Thyroid gland (tissue), 4 donors: ENCODE measurements at regions not wholly inside any gene's neighbourhood (a gene's known extent, or its start where the extent isn't known, plus 50 kb on each side); places are given as distances from the start of the nearest gene placed in this dataset.

Experiments used
- CTCF ChIP-seq, 6 experiments: fragments of 200-600 bp in 3 of 6; fragments of 450-650 bp in 3 of 6; sonication (generic) in 3 of 6; IDR thresholded peaks; one replicate each; pipeline ENCODE4 v1.5.1; 2016 to 2019; ENCODE audit warnings: antibody characterized with exemption in 6 of 6, mild to moderate bottlenecking in 2 of 6, inconsistent platforms in 1 of 6, moderate library complexity in 1 of 6
- POLR2A ChIP-seq, 2 donors: fragments of 450-650 bp; IDR thresholded peaks; one replicate each; pipeline ENCODE4 v1.6.1; 2017; ENCODE audit warnings: antibody characterized with exemption in 2 of 2, mild to moderate bottlenecking in 2 of 2, moderate library complexity in 1 of 2

GRCh38 chr4:20028645-20029044, 223.1 kb upstream of the SLIT2 start:
- TF ChIP-seq CTCF (IDR thresholded peaks at IDR 0.05) (no peak), POLR2A (IDR thresholded peaks at IDR 0.05) (no peak)
